ENCODE measurements at regions not wholly inside any gene's neighbourhood (a gene's known extent, or its start where the extent isn't known, plus 50 kb on each side); places are given as distances from the start of the nearest gene placed in this dataset.

GRCh38 chr2:120442541-120442922 lies 96.6 kb downstream of the INHBB start:
- DNase-seq (ENCODE audit: low read depth, low spot score): no peak

GRCh38 chr2:120442923-120443571 lies 97.1 kb downstream of the INHBB start:
- H3K4me2 ChIP-seq (ENCODE audit: control insufficient read depth, insufficient read depth): no peak overlapping the region
- H3K9me3 ChIP-seq (replicated peaks; ENCODE audit: control insufficient read depth, insufficient read depth, low read length): no peaks in the 10 kb centered on the region; the same call in 2 of the 3 replicates
- H3K27me3 ChIP-seq (replicated peaks in 1 of 2; ENCODE audit: control insufficient read depth in 2 of 2, insufficient read depth in 2 of 2, low read length in 1 of 2): peaks cover 12 to 14% of the 10 kb centered on the region in 2 experiments
- no peak; the same call in 2 of the 3 replicates for ATAC-seq
- SMC1A ChIA-PET (ENCODE audit: uncharacterized antibody, unreplicated experiment): no interaction called here
- 39% methylated on average over 31 of the region's 50 CpGs for WGBS (ENCODE audit: insufficient coverage, insufficient replicate concordance, low lambda C conversion rate, missing lambda C conversion rate)
- intact Hi-C loops (cut with micrococcal nuclease; ENCODE audit: unreplicated experiment): no loop called here
- H3K36me3 ChIP-seq (ENCODE audit: control insufficient read depth in 2 of 2, insufficient read depth in 2 of 2, low read length in 1 of 2): no peaks in the 10 kb centered on the region
- H3K27ac ChIP-seq (ENCODE audit: control insufficient read depth, insufficient read depth): no peak overlapping the region
- H3K79me2 ChIP-seq (ENCODE audit: control insufficient read depth, insufficient read depth, low read length): no peaks in the 10 kb centered on the region
- RAD21 ChIA-PET (ENCODE audit: unreplicated experiment): no interaction called here
- no peak overlapping the region for H3K4me3 ChIP-seq
- in situ Hi-C loops (cut with MboI): no loop called here
- BruUV-seq (replicated peaks): no TSS peak
- no peaks in the 10 kb centered on the region for H4K20me1 ChIP-seq (ENCODE audit: control insufficient read depth, insufficient read depth)
- no peak overlapping the region for H2AFZ ChIP-seq (ENCODE audit: control insufficient read depth, low read depth, low read length)
- H3K9ac ChIP-seq (ENCODE audit: control insufficient read depth, insufficient read depth, low read length): no peak overlapping the region
- CTCF ChIA-PET: interaction anchor here (0.6 to 0.7 kb wide), 2 partner anchors 120 to 1894 kb away, joined by 3 read pairs; no protein-coding TSS in a partner anchor
- no peaks in the 10 kb centered on the region for H3K4me1 ChIP-seq (ENCODE audit: control insufficient read depth, insufficient read depth, low read length)
- POLR2A ChIA-PET: no interaction called here
- no peak for FAIRE-seq
- DNase-seq (ENCODE audit: low read depth, low spot score): no peak
- no peak for TF ChIP-seq MYC (IDR thresholded peaks at IDR 0.05; ENCODE audit: insufficient read depth, insufficient read length, insufficient replicate concordance, low read length, severe bottlenecking)
- TF ChIP-seq SIX5 (IDR thresholded peaks at IDR 0.05; ENCODE audit: low read depth, low read length, severe bottlenecking): no peak
- no peak for TF ChIP-seq YY1 (IDR thresholded peaks at IDR 0.05; ENCODE audit: low read depth, low read length)
- TF ChIP-seq ASH2L (IDR thresholded peaks at IDR 0.05; ENCODE audit: borderline replicate concordance, low read depth): no peak
- TF ChIP-seq HSF1 (IDR thresholded peaks at IDR 0.05; ENCODE audit: low read depth, low read length): no peak
- no peak for TF ChIP-seq SPI1 (IDR thresholded peaks at IDR 0.05; ENCODE audit: borderline replicate concordance, insufficient read depth, low read depth, low read length)
- no peak for TF ChIP-seq CHD2 (IDR thresholded peaks at IDR 0.05; ENCODE audit: borderline replicate concordance, low read depth, low read length)
- TF ChIP-seq NKRF (conservative IDR thresholded peaks at IDR 0.05): no peak
- TF ChIP-seq SUZ12 (IDR thresholded peaks at IDR 0.05; ENCODE audit: unreplicated experiment): no peak
- TF ChIP-seq BHLHE40 (IDR thresholded peaks at IDR 0.05; ENCODE audit: borderline replicate concordance in 1 of 2, low read depth in 2 of 2, low read length in 1 of 2): no peak

More at GRCh38 chr2:120442541-120442922, 96.6 kb downstream of the INHBB start:
- Histone ChIP-seq H3K4me3 (no peak overlapping the region), H3K4me2 (ENCODE audit: control insufficient read depth, insufficient read depth) (no peak overlapping the region), H2AFZ (ENCODE audit: control insufficient read depth, low read depth, low read length) (no peak overlapping the region), H3K79me2 (ENCODE audit: control insufficient read depth, insufficient read depth, low read length) (no peaks in the 10 kb centered on the region), H3K27ac (ENCODE audit: control insufficient read depth, insufficient read depth) (no peak overlapping the region), H3K27me3 (replicated peaks in 1 of 2; ENCODE audit: control insufficient read depth in 2 of 2, insufficient read depth in 2 of 2, low read length in 1 of 2) (peaks cover 12 to 14% of the 10 kb centered on the region in 2 experiments), H3K9ac (ENCODE audit: control insufficient read depth, insufficient read depth, low read length) (no peak overlapping the region), H3K9me3 (replicated peaks; ENCODE audit: control insufficient read depth, insufficient read depth, low read length) (no peaks in the 10 kb centered on the region; the same call in 2 of the 3 replicates), H4K20me1 (ENCODE audit: control insufficient read depth, insufficient read depth) (no peaks in the 10 kb centered on the region), H3K4me1 (ENCODE audit: control insufficient read depth, insufficient read depth, low read length) (no peaks in the 10 kb centered on the region), H3K36me3 (ENCODE audit: control insufficient read depth in 2 of 2, insufficient read depth in 2 of 2, low read length in 1 of 2) (no peaks in the 10 kb centered on the region)
- no TSS peak for BruUV-seq (replicated peaks)
- FAIRE-seq (no peak), ATAC-seq (no peak)
- intact Hi-C loops (cut with micrococcal nuclease; ENCODE audit: unreplicated experiment) (no loop called here), in situ Hi-C loops (cut with MboI) (no loop called here)
- TF ChIP-seq ZZZ3 (IDR thresholded peaks at IDR 0.05; ENCODE audit: control insufficient read depth, insufficient read length, low read depth) (no peak), ATF7 (IDR thresholded peaks at IDR 0.05; ENCODE audit: low read depth) (no peak), SUZ12 (IDR thresholded peaks at IDR 0.05; ENCODE audit: unreplicated experiment) (no peak)
- POLR2A ChIA-PET: no interaction called here
- WGBS (ENCODE audit: insufficient coverage, insufficient replicate concordance, low lambda C conversion rate, missing lambda C conversion rate): 37% methylated on average over 16 of the region's 16 CpGs
- CTCF ChIA-PET: interaction anchor here (0.6 kb wide), 1 partner anchor 1894 kb away, joined by 3 read pairs; no protein-coding TSS in a partner anchor
- SMC1A ChIA-PET (ENCODE audit: uncharacterized antibody, unreplicated experiment): no interaction called here
- RAD21 ChIA-PET (ENCODE audit: unreplicated experiment): no interaction called here

Measured in GM12878 (cell line).